Gastrocnemius medialis (tissue), 4 donors: ENCODE measurements at regions not wholly inside any gene's neighbourhood (a gene's known extent, or its start where the extent isn't known, plus 50 kb on each side); places are given as distances from the start of the nearest gene placed in this dataset.

Experiments
- CTCF ChIP-seq, 5 experiments: fragments of 450-650 bp in 3 of 5; fragments of 200-600 bp in 2 of 5; sonication (generic) in 2 of 5; IDR thresholded peaks in 4 of 5; conservative IDR thresholded peaks in 1 of 5; 1 replicate in 4 of 5; 2 replicates in 1 of 5; pipeline ENCODE4 v1.5.1; 2016 to 2019; ENCODE audit warnings: antibody characterized with exemption in 5 of 5, mild to moderate bottlenecking in 3 of 5, moderate library complexity in 3 of 5
- POLR2A ChIP-seq, 2 donors: fragments of 450-650 bp; IDR thresholded peaks; one replicate each; pipeline ENCODE4 v1.6.1; 2017; ENCODE audit warnings: antibody characterized with exemption in 2 of 2, mild to moderate bottlenecking in 2 of 2, moderate library complexity in 2 of 2

GRCh38 chr2:172374318-172375240 is 52.8 kb upstream of the ITGA6 start:
- TF ChIP-seq CTCF (IDR thresholded peaks at IDR 0.05 in 4 of 5, conservative IDR thresholded peaks at IDR 0.05 in 1 of 5) (no peak), POLR2A (IDR thresholded peaks at IDR 0.05) (no peak)
